MCF 10A (cell line): ENCODE measurements at regions not wholly inside any gene's neighbourhood (a gene's known extent, or its start where the extent isn't known, plus 50 kb on each side); places are given as distances from the start of the nearest gene placed in this dataset.

Experiments used
- BruUV-seq: library from RNA; stranded (reverse); fragments of 400-500 nt; replicated peaks from 2 replicates; lab custom pipeline; 2021; lab: Mats Ljungman, UMichigan
- CTCF ChIA-PET: fragments of 300-600 bp; sonication (Branson Sonifier 250); formaldehyde crosslinking; extraction: SDS; loops from one replicate; lab custom pipeline; 2021; ENCODE audit warnings: antibody characterized with exemption, inconsistent platforms; lab: Yijun Ruan, JAX
- POLR2A ChIA-PET: fragments of 300-600, 350-650 bp; sonication (Branson Sonifier 250); formaldehyde crosslinking; extraction: SDS; loops from one replicate; lab custom pipeline; 2020; ENCODE audit warnings: antibody characterized with exemption, inconsistent platforms; lab: Yijun Ruan, JAX
- DNase-seq: peaks from one replicate; pipeline ENCODE4 v3.0.0-alpha.2; 2018; ENCODE audit not compliant: unreplicated experiment
- H3K27ac Mint-ChIP-seq: one replicate; pipeline ENCODE4 v1.8.0; 2022; ENCODE audit warnings: mild to moderate bottlenecking, low read depth, mixed read lengths; ENCODE audit not compliant: unreplicated experiment
- H3K27me3 Mint-ChIP-seq: one replicate; pipeline ENCODE4 v1.8.0; 2022; ENCODE audit warnings: mixed read lengths; ENCODE audit not compliant: insufficient read depth, unreplicated experiment
- H3K36me3 Mint-ChIP-seq: one replicate; pipeline ENCODE4 v1.8.0; 2022; ENCODE audit warnings: mild to moderate bottlenecking, moderate library complexity, mixed read lengths; ENCODE audit not compliant: insufficient read depth, unreplicated experiment
- H3K4me1 Mint-ChIP-seq: one replicate; pipeline ENCODE4 v1.8.0; 2022; ENCODE audit warnings: mixed read lengths; ENCODE audit not compliant: insufficient read depth, unreplicated experiment
- H3K4me3 Mint-ChIP-seq: one replicate; pipeline ENCODE4 v1.8.0; 2022; ENCODE audit warnings: mild to moderate bottlenecking, moderate library complexity, mixed read lengths; ENCODE audit not compliant: unreplicated experiment
- H3K9me3 Mint-ChIP-seq: one replicate; pipeline ENCODE4 v1.8.0; 2022; ENCODE audit warnings: mixed read lengths; ENCODE audit not compliant: unreplicated experiment
- intact Hi-C: fragments of 100-400 bp; cut with micrococcal nuclease; formaldehyde crosslinking; loops from 2 replicates; pipeline ENCODE4 v1.14.1; 2022
- TF ChIP-seq, protein P1 (sequence below): fragments of 200-600 bp; IDR thresholded peaks from one replicate; pipeline ENCODE4 v1.8.0; 2022; ENCODE audit warnings: antibody characterized with exemption, mild to moderate bottlenecking; ENCODE audit not compliant: unreplicated experiment

DNA sequence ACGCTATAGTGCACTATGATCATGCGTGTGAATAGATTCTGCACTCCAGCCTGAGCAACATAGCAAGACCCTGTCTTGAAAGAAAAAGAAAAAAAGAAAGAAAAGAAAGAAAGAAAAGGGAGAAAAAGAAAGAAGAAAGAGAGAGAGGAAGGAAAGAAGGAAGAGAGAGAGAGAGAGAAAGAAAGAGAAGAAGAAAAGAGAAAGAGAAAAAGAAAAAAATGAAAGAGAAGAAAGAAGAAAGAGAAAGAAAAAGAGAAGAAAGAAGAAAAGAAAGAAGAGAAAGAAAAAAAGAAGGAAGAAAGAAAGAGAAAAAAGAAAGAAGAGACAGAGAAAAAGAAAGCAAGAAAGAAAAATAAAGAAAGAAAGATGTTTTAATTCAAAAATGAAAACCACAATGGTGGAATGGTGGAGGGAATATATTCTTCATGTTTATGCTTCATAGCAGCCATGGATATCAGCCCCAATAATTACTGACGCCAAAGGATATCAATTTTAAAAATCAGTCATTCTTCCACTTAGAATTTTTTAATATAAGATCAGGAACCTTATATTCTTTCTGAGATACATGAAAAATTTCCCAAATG lies 168.7 kb upstream of the TBCA start:
- H3K4me1 Mint-ChIP-seq: no peaks in the 10 kb centered on the region
- intact Hi-C loops: no loop called here
- H3K27ac Mint-ChIP-seq: no peak overlapping the region
- no peak for DNase-seq
- ChIA-PET CTCF (interaction anchor here (1.3 kb wide), 1 partner anchor 38 kb away, joined by 3 read pairs; no protein-coding TSS in a partner anchor), POLR2A (no interaction called here)
- TF ChIP-seq, protein P1, sequence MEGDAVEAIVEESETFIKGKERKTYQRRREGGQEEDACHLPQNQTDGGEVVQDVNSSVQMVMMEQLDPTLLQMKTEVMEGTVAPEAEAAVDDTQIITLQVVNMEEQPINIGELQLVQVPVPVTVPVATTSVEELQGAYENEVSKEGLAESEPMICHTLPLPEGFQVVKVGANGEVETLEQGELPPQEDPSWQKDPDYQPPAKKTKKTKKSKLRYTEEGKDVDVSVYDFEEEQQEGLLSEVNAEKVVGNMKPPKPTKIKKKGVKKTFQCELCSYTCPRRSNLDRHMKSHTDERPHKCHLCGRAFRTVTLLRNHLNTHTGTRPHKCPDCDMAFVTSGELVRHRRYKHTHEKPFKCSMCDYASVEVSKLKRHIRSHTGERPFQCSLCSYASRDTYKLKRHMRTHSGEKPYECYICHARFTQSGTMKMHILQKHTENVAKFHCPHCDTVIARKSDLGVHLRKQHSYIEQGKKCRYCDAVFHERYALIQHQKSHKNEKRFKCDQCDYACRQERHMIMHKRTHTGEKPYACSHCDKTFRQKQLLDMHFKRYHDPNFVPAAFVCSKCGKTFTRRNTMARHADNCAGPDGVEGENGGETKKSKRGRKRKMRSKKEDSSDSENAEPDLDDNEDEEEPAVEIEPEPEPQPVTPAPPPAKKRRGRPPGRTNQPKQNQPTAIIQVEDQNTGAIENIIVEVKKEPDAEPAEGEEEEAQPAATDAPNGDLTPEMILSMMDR: no peak
- BruUV-seq: no TSS peak
- H3K9me3 Mint-ChIP-seq: no peaks in the 10 kb centered on the region
- no peaks in the 10 kb centered on the region for H3K27me3 Mint-ChIP-seq
- H3K36me3 Mint-ChIP-seq: no peaks in the 10 kb centered on the region
- H3K4me3 Mint-ChIP-seq: no peak overlapping the region

DNA sequence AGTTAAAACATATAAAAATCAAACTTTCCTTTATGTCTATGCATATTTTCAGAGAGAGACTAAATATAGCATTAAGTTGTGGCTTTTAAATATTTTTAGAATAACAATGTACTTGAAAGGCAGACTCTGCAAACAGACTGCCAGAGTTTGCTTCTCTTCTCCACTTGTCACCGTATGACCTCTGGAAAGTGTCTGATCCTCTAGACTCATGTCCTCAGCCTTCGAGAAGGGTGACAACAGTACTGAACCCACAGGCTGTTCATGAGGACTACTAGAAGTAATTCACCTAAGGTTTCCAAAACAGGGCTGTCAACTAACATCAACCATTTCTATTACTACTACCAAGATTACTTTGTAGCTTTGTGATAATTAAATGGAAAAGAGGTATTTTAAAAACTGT lies 167.7 kb upstream of the TBCA start:
- ChIA-PET CTCF (no interaction called here), POLR2A (interaction anchor here (0.7 to 1.2 kb wide), 3 partner anchors 13 to 53 kb away, joined by 3 to 4 read pairs (median 3); no protein-coding TSS in a partner anchor)
- no peaks in the 10 kb centered on the region for H3K4me1 Mint-ChIP-seq
- TF ChIP-seq, protein P1: no peak
- no peaks in the 10 kb centered on the region for H3K27me3 Mint-ChIP-seq
- BruUV-seq: no TSS peak
- no peaks in the 10 kb centered on the region for H3K9me3 Mint-ChIP-seq
- no peak overlapping the region for H3K27ac Mint-ChIP-seq
- no peak overlapping the region for H3K4me3 Mint-ChIP-seq
- intact Hi-C loops: no loop called here
- no peaks in the 10 kb centered on the region for H3K36me3 Mint-ChIP-seq
- DNase-seq: no peak

- ChIA-PET CTCF (interaction anchor here (0.6 kb wide), 1 partner anchor 690 kb away, joined by 6 read pairs; no protein-coding TSS in a partner anchor), POLR2A (interaction anchor here (0.7 to 1.1 kb wide), 2 partner anchors 12 to 446 kb away, joined by 3 to 4 read pairs; no protein-coding TSS in a partner anchor)
- intact Hi-C loops: no loop called here
- Mint-ChIP-seq H3K27ac (no peak overlapping the region), H3K4me3 (no peak overlapping the region), H3K4me1 (no peaks in the 10 kb centered on the region), H3K36me3 (no peaks in the 10 kb centered on the region), H3K9me3 (no peaks in the 10 kb centered on the region), H3K27me3 (no peaks in the 10 kb centered on the region)
- TF ChIP-seq, protein P1: no peak
- BruUV-seq: no TSS peak
- no peak for DNase-seq
These were observed 166.6 kb upstream of the TBCA start for GRCh38 chr5:77942578-77943239.
